Tibial artery (tissue), 4 donors: ENCODE measurements at regions not wholly inside any gene's neighbourhood (a gene's known extent, or its start where the extent isn't known, plus 50 kb on each side); places are given as distances from the start of the nearest gene placed in this dataset.

ENCODE experiments used
- DNase-seq, 2 donors: peaks; one replicate each; pipeline ENCODE4 v3.0.0-alpha.2; 2019
- H3K27ac ChIP-seq, 2 donors: fragments of 200-600 bp; sonication (generic) in 1 of 2; 1 replicate in 1 of 2; 2 replicates in 1 of 2; pipeline ENCODE4 v1.5.1; 2018 to 2019; ENCODE audit warnings: mild to moderate bottlenecking in 1 of 2
- H3K27me3 ChIP-seq, 2 donors: fragments of 200-600 bp; sonication (generic) in 1 of 2; one replicate each; pipeline versions ENCODE4 v1.5.1 to v1.6.0; 2016 to 2019
- H3K36me3 ChIP-seq, 3 donors: fragments of 200-600 bp; sonication (generic) in 2 of 3; one replicate each; pipeline ENCODE4 v1.5.1; 2016 to 2019; ENCODE audit warnings: mild to moderate bottlenecking in 2 of 3
- H3K4me1 ChIP-seq, 4 donors: fragments of 200-600 bp; sonication (generic) in 2 of 4; 1 replicate in 3 of 4; 2 replicates in 1 of 4; pipeline ENCODE4 v1.5.1; 2016 to 2019
- H3K4me3 ChIP-seq, 2 donors: fragments of 200-600 bp; sonication (generic) in 1 of 2; 1 replicate in 1 of 2; 2 replicates in 1 of 2; pipeline ENCODE4 v1.5.1; 2018 to 2019; ENCODE audit warnings: mild to moderate bottlenecking in 2 of 2
- H3K9me3 ChIP-seq, 3 donors: fragments of 200-600 bp; sonication (generic) in 1 of 3; one replicate each; pipeline ENCODE4 v1.5.1; 2016 to 2019
- CTCF ChIP-seq, 2 experiments: fragments of 200-600 bp in 1 of 2; fragments of 450-650 bp in 1 of 2; IDR thresholded peaks; one replicate each; pipeline ENCODE4 v1.5.1; 2017 to 2019; ENCODE audit warnings: antibody characterized with exemption in 2 of 2, mild to moderate bottlenecking in 1 of 2, moderate library complexity in 1 of 2
- intact Hi-C: fragments of 100-400 bp; cut with DNase I; formaldehyde crosslinking; loops from one replicate; pipeline ENCODE4 v1.15.0; 2023; ENCODE audit warnings: low total_unique reads

- intact Hi-C loops: loop anchor here (10.0 kb wide), 1 partner anchor 135 kb away; the partner anchor contains the start of gene NCK2
- H3K9me3 ChIP-seq: no peaks in the 10 kb centered on the region
- no peak overlapping the region for H3K4me3 ChIP-seq
- H3K27me3 ChIP-seq: no peaks in the 10 kb centered on the region
- DNase-seq: no peak
- H3K4me1 ChIP-seq: peaks cover 0 to 25% (median 11%) of the 10 kb centered on the region in 4 donors
- H3K27ac ChIP-seq: no peak overlapping the region
- H3K36me3 ChIP-seq: no peaks in the 10 kb centered on the region
- TF ChIP-seq CTCF (IDR thresholded peaks at IDR 0.05): no peak
Observed at GRCh38 chr2:105609746-105610402, 134.8 kb upstream of the NCK2 start.

- H3K4me3 ChIP-seq: no peak overlapping the region
- peaks cover 0 to 32% (median 14%) of the 10 kb centered on the region in 4 donors for H3K4me1 ChIP-seq
- no peaks in the 10 kb centered on the region for H3K27me3 ChIP-seq
- intact Hi-C loops: loop anchor here (10.0 kb wide), 1 partner anchor 137 kb away; the partner anchor contains the start of gene NCK2
- no peak for DNase-seq
- no peak for TF ChIP-seq CTCF (IDR thresholded peaks at IDR 0.05)
- H3K9me3 ChIP-seq: no peaks in the 10 kb centered on the region
- no peak overlapping the region for H3K27ac ChIP-seq
- no peaks in the 10 kb centered on the region for H3K36me3 ChIP-seq
Observed at GRCh38 chr2:105607920-105608504, 136.7 kb upstream of the NCK2 start.

- peak overlapping the region; percentile 69 to 76 for H3K27ac ChIP-seq
- intact Hi-C loops: loop anchor here (10.0 kb wide), 1 partner anchor 139 kb away; the partner anchor contains the start of gene NCK2
- TF ChIP-seq CTCF (IDR thresholded peaks at IDR 0.05): no peak
Observed at GRCh38 chr2:105606081-105606480, 138.6 kb upstream of the NCK2 start.

GRCh38 chr2:105604938-105605337, 139.8 kb upstream of the NCK2 start:
- H3K27me3 ChIP-seq: no peaks in the 10 kb centered on the region
- intact Hi-C loops: loop anchor here (10.0 kb wide), 1 partner anchor 140 kb away; the partner anchor contains the start of gene NCK2
- H3K4me1 ChIP-seq: peaks cover 0 to 32% (median 14%) of the 10 kb centered on the region in 4 donors
- H3K36me3 ChIP-seq: no peaks in the 10 kb centered on the region
- H3K4me3 ChIP-seq: peak overlapping the region in 1 of 2 donors; percentile 17
- TF ChIP-seq CTCF (IDR thresholded peaks at IDR 0.05): no peak
- DNase-seq: peak; percentile 60 to 85
- H3K27ac ChIP-seq: peak overlapping the region; percentile 69 to 76
- no peaks in the 10 kb centered on the region for H3K9me3 ChIP-seq

More at GRCh38 chr2:105606081-105606480, 138.6 kb upstream of the NCK2 start:
- DNase-seq: no peak
- Histone ChIP-seq H3K36me3 (no peaks in the 10 kb centered on the region), H3K4me1 (peaks cover 0 to 32% (median 14%) of the 10 kb centered on the region in 4 donors), H3K27me3 (no peaks in the 10 kb centered on the region), H3K9me3 (no peaks in the 10 kb centered on the region), H3K4me3 (no peak overlapping the region)

- H3K36me3 ChIP-seq: no peaks in the 10 kb centered on the region
- no peaks in the 10 kb centered on the region for H3K9me3 ChIP-seq
- no peaks in the 10 kb centered on the region for H3K27me3 ChIP-seq
- DNase-seq: no peak
- TF ChIP-seq CTCF (IDR thresholded peaks at IDR 0.05): no peak
- no peak overlapping the region for H3K4me3 ChIP-seq
- peaks cover 0 to 28% (median 12%) of the 10 kb centered on the region in 4 donors for H3K4me1 ChIP-seq
- H3K27ac ChIP-seq: no peak overlapping the region
- intact Hi-C loops: loop anchor here (10.0 kb wide), 1 partner anchor 144 kb away; the partner anchor contains the start of gene NCK2
Observed at GRCh38 chr2:105600949-105601794, 143.5 kb upstream of the NCK2 start.
